ENCODE measurements at regions not wholly inside any gene's neighbourhood (a gene's known extent, or its start where the extent isn't known, plus 50 kb on each side); places are given as distances from the start of the nearest gene placed in this dataset.

- Mint-ChIP-seq H3K4me3 (ENCODE audit: unreplicated experiment) (no peak overlapping the region), H3K9me3 (ENCODE audit: unreplicated experiment) (no peaks in the 10 kb centered on the region), H3K27me3 (ENCODE audit: unreplicated experiment) (peaks cover 2% of the 10 kb centered on the region), H3K4me1 (ENCODE audit: unreplicated experiment) (no peaks in the 10 kb centered on the region), H3K36me3 (ENCODE audit: unreplicated experiment) (no peaks in the 10 kb centered on the region), H3K27ac (ENCODE audit: unreplicated experiment) (no peak overlapping the region)
- DNase-seq (ENCODE audit: extremely low spot score, unreplicated experiment) = no peak
- no peak for TF ChIP-seq CTCF (IDR thresholded peaks at IDR 0.05)
Observed at GRCh38 chr6:151679081-151679480, 128.4 kb upstream of the ESR1 start.

- Mint-ChIP-seq H3K27me3 (ENCODE audit: unreplicated experiment) (peaks cover 2% of the 10 kb centered on the region), H3K4me3 (ENCODE audit: unreplicated experiment) (no peak overlapping the region), H3K4me1 (ENCODE audit: unreplicated experiment) (no peaks in the 10 kb centered on the region), H3K9me3 (ENCODE audit: unreplicated experiment) (no peaks in the 10 kb centered on the region), H3K27ac (ENCODE audit: unreplicated experiment) (no peak overlapping the region), H3K36me3 (ENCODE audit: unreplicated experiment) (no peaks in the 10 kb centered on the region)
- no peak for DNase-seq (ENCODE audit: extremely low spot score, unreplicated experiment)
- TF ChIP-seq CTCF (IDR thresholded peaks at IDR 0.05) = no peak
Observed at GRCh38 chr6:151679941-151680340, 127.5 kb upstream of the ESR1 start.

GRCh38 chr6:151680846-151681432, 126.5 kb upstream of the ESR1 start:
- Mint-ChIP-seq H3K9me3 (ENCODE audit: unreplicated experiment) (no peaks in the 10 kb centered on the region), H3K4me3 (ENCODE audit: unreplicated experiment) (no peak overlapping the region), H3K36me3 (ENCODE audit: unreplicated experiment) (no peaks in the 10 kb centered on the region), H3K27me3 (ENCODE audit: unreplicated experiment) (no peaks in the 10 kb centered on the region), H3K4me1 (ENCODE audit: unreplicated experiment) (no peaks in the 10 kb centered on the region), H3K27ac (ENCODE audit: unreplicated experiment) (no peak overlapping the region)
- no peak for TF ChIP-seq CTCF (IDR thresholded peaks at IDR 0.05)
- DNase-seq (ENCODE audit: extremely low spot score, unreplicated experiment) = no peak

- H3K9me3 Mint-ChIP-seq (ENCODE audit: unreplicated experiment) = no peaks in the 10 kb centered on the region
- no peak overlapping the region for H3K27ac Mint-ChIP-seq (ENCODE audit: unreplicated experiment)
- no peaks in the 10 kb centered on the region for H3K36me3 Mint-ChIP-seq (ENCODE audit: unreplicated experiment)
- TF ChIP-seq CTCF (IDR thresholded peaks at IDR 0.05) = no peak
- no peak overlapping the region for H3K4me3 Mint-ChIP-seq (ENCODE audit: unreplicated experiment)
- no peaks in the 10 kb centered on the region for H3K27me3 Mint-ChIP-seq (ENCODE audit: unreplicated experiment)
- H3K4me1 Mint-ChIP-seq (ENCODE audit: unreplicated experiment) = no peaks in the 10 kb centered on the region
- no peak for DNase-seq (ENCODE audit: extremely low spot score, unreplicated experiment)
Observed at GRCh38 chr6:151681433-151682059, 125.9 kb upstream of the ESR1 start.

- no peak for TF ChIP-seq CTCF (IDR thresholded peaks at IDR 0.05)
- Mint-ChIP-seq H3K4me3 (ENCODE audit: unreplicated experiment) (no peak overlapping the region), H3K36me3 (ENCODE audit: unreplicated experiment) (no peaks in the 10 kb centered on the region), H3K27me3 (ENCODE audit: unreplicated experiment) (peaks cover 3% of the 10 kb centered on the region), H3K27ac (ENCODE audit: unreplicated experiment) (no peak overlapping the region), H3K9me3 (ENCODE audit: unreplicated experiment) (no peaks in the 10 kb centered on the region), H3K4me1 (ENCODE audit: unreplicated experiment) (no peaks in the 10 kb centered on the region)
- DNase-seq (ENCODE audit: extremely low spot score, unreplicated experiment) = no peak
Observed at GRCh38 chr6:151682251-151682650, 125.2 kb upstream of the ESR1 start.

All from osteocyte (in vitro differentiated cells).